ENCODE measurements at regions not wholly inside any gene's neighbourhood (a gene's known extent, or its start where the extent isn't known, plus 50 kb on each side); places are given as distances from the start of the nearest gene placed in this dataset.

GRCh38 chr14:71726580-71727021 lies 205.6 kb upstream of the RGS6 start:
- no peak overlapping the region for H3K27ac Mint-ChIP-seq
- Histone ChIP-seq H3K4me1 (ENCODE audit: insufficient read depth) (no peaks in the 10 kb centered on the region), H3K4me2 (no peak overlapping the region)

GRCh38 chr14:71728386-71728785 lies 203.8 kb upstream of the RGS6 start:
- no peak for ATAC-seq
- H3K36me3 ChIP-seq (ENCODE audit: insufficient read depth), result peaks cover 11% of the 10 kb centered on the region; the same call in 1 of the 2 replicates
- no peaks in the 10 kb centered on the region; the same call in 2 of the 3 replicates for H3K4me1 Mint-ChIP-seq

More at GRCh38 chr14:71726580-71727021, 205.6 kb upstream of the RGS6 start:
- Histone ChIP-seq H3K9me2 (ENCODE audit: insufficient read depth) (no peaks in the 10 kb centered on the region), H3K79me2 (replicated peaks; ENCODE audit: insufficient read depth) (no peaks in the 10 kb centered on the region), H3K4me3 (no peak overlapping the region), H4K20me1 (replicated peaks; ENCODE audit: insufficient read depth) (no peaks in the 10 kb centered on the region), H2AFZ (no peak overlapping the region), H3F3A (replicated peaks; ENCODE audit: low read depth) (no peaks in the 10 kb centered on the region), H3K27me3 (ENCODE audit: insufficient read depth) (no peaks in the 10 kb centered on the region), H3K36me3 (ENCODE audit: insufficient read depth) (peaks cover 11% of the 10 kb centered on the region; the same call in 1 of the 2 replicates), H3K27ac (ENCODE audit: low read depth) (no peak overlapping the region)
- DNase-seq (ENCODE audit: low spot score) (no peak), ATAC-seq (no peak)
- Mint-ChIP-seq H3K27me3 (ENCODE audit: insufficient read depth, low read depth, poor library complexity) (no peaks in the 10 kb centered on the region), H3K9me3 (no peaks in the 10 kb centered on the region), H3K36me3 (ENCODE audit: low read depth) (peaks cover 47% of the 10 kb centered on the region), H3K4me1 (no peaks in the 10 kb centered on the region; the same call in 2 of the 3 replicates), H3K4me3 (no peak overlapping the region)
- TF ChIP-seq STAT1 (IDR thresholded peaks at IDR 0.05; ENCODE audit: unreplicated experiment), result no peak
- TF ChIP-seq EZH2phosphoT487 (IDR thresholded peaks at IDR 0.05; ENCODE audit: unreplicated experiment), result no peak

More at GRCh38 chr14:71728386-71728785, 203.8 kb upstream of the RGS6 start:
- no peaks in the 10 kb centered on the region for H3K27me3 ChIP-seq (ENCODE audit: insufficient read depth)
- H3K4me2 ChIP-seq, result no peak overlapping the region
- Mint-ChIP-seq H3K27ac (no peak overlapping the region), H3K9me3 (no peaks in the 10 kb centered on the region), H3K36me3 (ENCODE audit: low read depth) (peaks cover 49% of the 10 kb centered on the region), H3K27me3 (ENCODE audit: insufficient read depth, low read depth, poor library complexity) (no peaks in the 10 kb centered on the region), H3K4me3 (no peak overlapping the region)
- H3K4me1 ChIP-seq (ENCODE audit: insufficient read depth), result no peaks in the 10 kb centered on the region
- TF ChIP-seq ZNF331 (CRISPR knock-in tag; IDR thresholded peaks at IDR 0.05; ENCODE audit: low read depth) (no peak), REST (IDR thresholded peaks at IDR 0.05; ENCODE audit: unreplicated experiment) (no peak), ETS1 (IDR thresholded peaks at IDR 0.05) (no peak), EZH2phosphoT487 (IDR thresholded peaks at IDR 0.05; ENCODE audit: unreplicated experiment) (no peak), STAT1 (IDR thresholded peaks at IDR 0.05; ENCODE audit: unreplicated experiment) (no peak), CTCF (conservative IDR thresholded peaks at IDR 0.05; ENCODE audit: low read depth in 2 of 2) (no peak), ZNF114 (CRISPR knock-in tag; IDR thresholded peaks at IDR 0.05) (no peak), POLR2AphosphoS5 (IDR thresholded peaks at IDR 0.05; ENCODE audit: low read depth) (no peak), EZH2 (IDR thresholded peaks at IDR 0.05; ENCODE audit: low read depth, unreplicated experiment) (no peak), JUNB (IDR thresholded peaks at IDR 0.05; ENCODE audit: unreplicated experiment) (no peak), CREB1 (CRISPR knock-in tag; IDR thresholded peaks at IDR 0.05; ENCODE audit: low read depth) (no peak)
- H3K27ac ChIP-seq (ENCODE audit: low read depth), result no peak overlapping the region
- no peaks in the 10 kb centered on the region for H3K79me2 ChIP-seq (replicated peaks; ENCODE audit: insufficient read depth)
- no peak for DNase-seq (ENCODE audit: low spot score)
- H4K20me1 ChIP-seq (replicated peaks; ENCODE audit: insufficient read depth), result no peaks in the 10 kb centered on the region
- H3K9me2 ChIP-seq (ENCODE audit: insufficient read depth), result no peaks in the 10 kb centered on the region
- H2AFZ ChIP-seq, result no peak overlapping the region
- no peak overlapping the region for H3K4me3 ChIP-seq
- no peaks in the 10 kb centered on the region for H3F3A ChIP-seq (replicated peaks; ENCODE audit: low read depth)

All from GM23338 (cell line).